ENCODE measurements at regions not wholly inside any gene's neighbourhood (a gene's known extent, or its start where the extent isn't known, plus 50 kb on each side); places are given as distances from the start of the nearest gene placed in this dataset.

- Histone ChIP-seq H3K79me1 (ENCODE audit: low read depth, low read length) (no peaks in the 10 kb centered on the region), H3K4me3 (ENCODE audit: low read length in 2 of 2) (no peak overlapping the region), H2BK15ac (ENCODE audit: low read length) (no peak overlapping the region), H3K9me3 (replicated peaks in 1 of 2; ENCODE audit: control insufficient read depth in 2 of 2, insufficient read depth in 1 of 2, low read depth in 1 of 2, low read length in 2 of 2) (no peaks in the 10 kb centered on the region), H3K36me3 (replicated peaks in 1 of 2; ENCODE audit: control insufficient read depth in 2 of 2, insufficient read depth in 2 of 2, low read length in 2 of 2) (no peaks in the 10 kb centered on the region), H4K8ac (ENCODE audit: low read depth, low read length) (no peak overlapping the region), H2AK5ac (ENCODE audit: low read depth, low read length) (no peak overlapping the region), H3K23ac (ENCODE audit: low read depth, low read length, poor library complexity) (no peak overlapping the region), H3K9ac (ENCODE audit: low read depth, low read length, poor library complexity) (no peak overlapping the region), H3K18ac (ENCODE audit: low read length) (no peak overlapping the region), H2BK12ac (ENCODE audit: low read length) (no peak overlapping the region), H2AFZ (ENCODE audit: low read length) (no peak overlapping the region), H3K27me3 (ENCODE audit: control insufficient read depth in 3 of 3, insufficient read depth in 3 of 3, low read depth in 1 of 3, low read length in 3 of 3) (no peaks in the 10 kb centered on the region), H3K14ac (ENCODE audit: low read length) (no peak overlapping the region), H3K4me1 (ENCODE audit: control insufficient read depth in 2 of 2, insufficient read depth in 1 of 2, low read depth in 1 of 2, low read length in 2 of 2) (no peaks in the 10 kb centered on the region), H2BK5ac (ENCODE audit: low read length) (no peak overlapping the region), H3K27ac (replicated peaks; ENCODE audit: low read length) (no peak overlapping the region), H3K4me2 (ENCODE audit: insufficient read depth, low read length, poor library complexity, severe bottlenecking) (no peak overlapping the region), H3K4ac (ENCODE audit: low read length) (no peak overlapping the region), H2BK120ac (ENCODE audit: low read depth, low read length) (no peak overlapping the region), H4K91ac (ENCODE audit: low read depth, low read length, poor library complexity) (no peak overlapping the region)
- no peak for DNase-seq (ENCODE audit: low spot score)
- no CpG with 5 or more reads among the region's 4 CpGs for WGBS, 2 donors (ENCODE audit: extremely low coverage in 2 of 2, insufficient read length in 2 of 2, insufficient replicate concordance in 1 of 2)
Measured at GRCh38 chr9:119827126-119827525, 457.9 kb upstream of the BRINP1 start.

- H2BK5ac ChIP-seq (ENCODE audit: low read length) = no peak overlapping the region
- no peak overlapping the region for H3K4me2 ChIP-seq (ENCODE audit: insufficient read depth, low read length, poor library complexity, severe bottlenecking)
- H3K4ac ChIP-seq (ENCODE audit: low read length) = no peak overlapping the region
- no peak overlapping the region for H3K9ac ChIP-seq (ENCODE audit: low read depth, low read length, poor library complexity)
- H3K27ac ChIP-seq (replicated peaks; ENCODE audit: low read length) = no peak overlapping the region
- no peak overlapping the region for H4K8ac ChIP-seq (ENCODE audit: low read depth, low read length)
- H2BK15ac ChIP-seq (ENCODE audit: low read length) = no peak overlapping the region
- DNase-seq (ENCODE audit: low spot score) = no peak
- no peak overlapping the region for H3K14ac ChIP-seq (ENCODE audit: low read length)
- no peaks in the 10 kb centered on the region for H3K4me1 ChIP-seq (ENCODE audit: control insufficient read depth in 2 of 2, insufficient read depth in 1 of 2, low read depth in 1 of 2, low read length in 2 of 2)
- H4K91ac ChIP-seq (ENCODE audit: low read depth, low read length, poor library complexity) = no peak overlapping the region
- H3K36me3 ChIP-seq (replicated peaks in 1 of 2; ENCODE audit: control insufficient read depth in 2 of 2, insufficient read depth in 2 of 2, low read length in 2 of 2) = no peaks in the 10 kb centered on the region
- no peak overlapping the region for H2AK5ac ChIP-seq (ENCODE audit: low read depth, low read length)
- H3K27me3 ChIP-seq (ENCODE audit: control insufficient read depth in 3 of 3, insufficient read depth in 3 of 3, low read depth in 1 of 3, low read length in 3 of 3) = no peaks in the 10 kb centered on the region
- no CpG with 5 or more reads among the region's 5 CpGs for whole genome bisulfite sequencing, 2 donors (ENCODE audit: extremely low coverage in 2 of 2, insufficient read length in 2 of 2, insufficient replicate concordance in 1 of 2)
- H2BK12ac ChIP-seq (ENCODE audit: low read length) = no peak overlapping the region
- no peaks in the 10 kb centered on the region for H3K79me1 ChIP-seq (ENCODE audit: low read depth, low read length)
- H3K23ac ChIP-seq (ENCODE audit: low read depth, low read length, poor library complexity) = no peak overlapping the region
- no peak overlapping the region for H2BK120ac ChIP-seq (ENCODE audit: low read depth, low read length)
- H3K18ac ChIP-seq (ENCODE audit: low read length) = no peak overlapping the region
- H2AFZ ChIP-seq (ENCODE audit: low read length) = no peak overlapping the region
- H3K4me3 ChIP-seq (ENCODE audit: low read length in 2 of 2) = no peak overlapping the region
- no peaks in the 10 kb centered on the region for H3K9me3 ChIP-seq (replicated peaks in 1 of 2; ENCODE audit: control insufficient read depth in 2 of 2, insufficient read depth in 1 of 2, low read depth in 1 of 2, low read length in 2 of 2)
Measured at GRCh38 chr9:119818726-119819435, 449.6 kb upstream of the BRINP1 start.

- H2BK15ac ChIP-seq (ENCODE audit: low read length) = no peak overlapping the region
- no CpG with 5 or more reads among the region's 9 CpGs for WGBS, 2 donors (ENCODE audit: extremely low coverage in 2 of 2, insufficient read length in 2 of 2, insufficient replicate concordance in 1 of 2)
Measured at GRCh38 chr9:119810645-119811429, 441.6 kb upstream of the BRINP1 start.

GRCh38 chr9:119803679-119804078 is 434.4 kb upstream of the BRINP1 start:
- no CpG with 5 or more reads among the region's 1 CpG for WGBS, 2 donors (ENCODE audit: extremely low coverage in 2 of 2, insufficient read length in 2 of 2, insufficient replicate concordance in 1 of 2)
- Histone ChIP-seq H2BK15ac (ENCODE audit: low read length) (no peak overlapping the region), H2AK5ac (ENCODE audit: low read depth, low read length) (no peak overlapping the region), H3K4me2 (ENCODE audit: insufficient read depth, low read length, poor library complexity, severe bottlenecking) (no peak overlapping the region), H3K4me1 (ENCODE audit: control insufficient read depth in 2 of 2, insufficient read depth in 1 of 2, low read depth in 1 of 2, low read length in 2 of 2) (peaks cover 0 to 3% of the 10 kb centered on the region in 2 donors), H3K27ac (replicated peaks; ENCODE audit: low read length) (no peak overlapping the region), H3K4me3 (ENCODE audit: low read length in 2 of 2) (no peak overlapping the region), H3K9me3 (replicated peaks in 1 of 2; ENCODE audit: control insufficient read depth in 2 of 2, insufficient read depth in 1 of 2, low read depth in 1 of 2, low read length in 2 of 2) (no peaks in the 10 kb centered on the region), H3K27me3 (ENCODE audit: control insufficient read depth in 3 of 3, insufficient read depth in 3 of 3, low read depth in 1 of 3, low read length in 3 of 3) (no peaks in the 10 kb centered on the region), H4K91ac (ENCODE audit: low read depth, low read length, poor library complexity) (no peak overlapping the region), H2BK5ac (ENCODE audit: low read length) (no peak overlapping the region), H3K18ac (ENCODE audit: low read length) (no peak overlapping the region), H2BK12ac (ENCODE audit: low read length) (no peak overlapping the region), H2AFZ (ENCODE audit: low read length) (no peak overlapping the region), H3K36me3 (replicated peaks in 1 of 2; ENCODE audit: control insufficient read depth in 2 of 2, insufficient read depth in 2 of 2, low read length in 2 of 2) (no peaks in the 10 kb centered on the region), H3K4ac (ENCODE audit: low read length) (no peak overlapping the region), H4K8ac (ENCODE audit: low read depth, low read length) (no peak overlapping the region), H3K14ac (ENCODE audit: low read length) (no peak overlapping the region), H2BK120ac (ENCODE audit: low read depth, low read length) (no peak overlapping the region), H3K23ac (ENCODE audit: low read depth, low read length, poor library complexity) (no peak overlapping the region), H3K79me1 (ENCODE audit: low read depth, low read length) (no peaks in the 10 kb centered on the region), H3K9ac (ENCODE audit: low read depth, low read length, poor library complexity) (no peak overlapping the region)
- DNase-seq (ENCODE audit: low spot score) = no peak

More at GRCh38 chr9:119810645-119811429, 441.6 kb upstream of the BRINP1 start:
- Histone ChIP-seq H3K27me3 (ENCODE audit: control insufficient read depth in 3 of 3, insufficient read depth in 3 of 3, low read depth in 1 of 3, low read length in 3 of 3) (no peaks in the 10 kb centered on the region), H4K8ac (ENCODE audit: low read depth, low read length) (no peak overlapping the region), H3K4me2 (ENCODE audit: insufficient read depth, low read length, poor library complexity, severe bottlenecking) (no peak overlapping the region), H4K91ac (ENCODE audit: low read depth, low read length, poor library complexity) (no peak overlapping the region), H2AK5ac (ENCODE audit: low read depth, low read length) (no peak overlapping the region), H3K4me1 (ENCODE audit: control insufficient read depth in 2 of 2, insufficient read depth in 1 of 2, low read depth in 1 of 2, low read length in 2 of 2) (no peaks in the 10 kb centered on the region), H3K14ac (ENCODE audit: low read length) (no peak overlapping the region), H2BK120ac (ENCODE audit: low read depth, low read length) (no peak overlapping the region), H3K9me3 (replicated peaks in 1 of 2; ENCODE audit: control insufficient read depth in 2 of 2, insufficient read depth in 1 of 2, low read depth in 1 of 2, low read length in 2 of 2) (no peaks in the 10 kb centered on the region), H2AFZ (ENCODE audit: low read length) (no peak overlapping the region), H3K23ac (ENCODE audit: low read depth, low read length, poor library complexity) (no peak overlapping the region), H3K4ac (ENCODE audit: low read length) (no peak overlapping the region), H3K36me3 (replicated peaks in 1 of 2; ENCODE audit: control insufficient read depth in 2 of 2, insufficient read depth in 2 of 2, low read length in 2 of 2) (no peaks in the 10 kb centered on the region), H3K18ac (ENCODE audit: low read length) (no peak overlapping the region), H2BK12ac (ENCODE audit: low read length) (no peak overlapping the region), H3K4me3 (ENCODE audit: low read length in 2 of 2) (no peak overlapping the region), H3K27ac (replicated peaks; ENCODE audit: low read length) (no peak overlapping the region), H3K79me1 (ENCODE audit: low read depth, low read length) (no peaks in the 10 kb centered on the region), H3K9ac (ENCODE audit: low read depth, low read length, poor library complexity) (no peak overlapping the region), H2BK5ac (ENCODE audit: low read length) (no peak overlapping the region)
- no peak for DNase-seq (ENCODE audit: low spot score)

Measured in neuronal stem cell (in vitro differentiated cells).